Right ventricle myocardium inferior (tissue), 1 donor: ENCODE measurements at regions not wholly inside any gene's neighbourhood (a gene's known extent, or its start where the extent isn't known, plus 50 kb on each side); places are given as distances from the start of the nearest gene placed in this dataset. TPM values are rescaled to one million over a fixed set of nuclear protein-coding genes. Genes with fewer than 3 reads are reported as not detected.

Experiments used
- ATAC-seq: fragments of 200-7000 bp; cut with Tn5 transposase; one replicate; pipeline ENCODE4 v1.9.1; 2020; ENCODE audit warnings: mild to moderate bottlenecking, moderate library complexity
- DNase-seq: peaks from one replicate; pipeline ENCODE4 v3.0.0; 2021; ENCODE audit errors: missing footprints
- intact Hi-C: fragments of 100-400 bp; cut with DNase I; formaldehyde crosslinking; loops from one replicate; pipeline ENCODE4 v1.11.0; 2022
- microRNA-seq: library from miRNA; unstranded; fragments of <30 nt; microRNA quantifications from one replicate; pipeline ENCODE4 v1.2.0, GENCODE V29; 2020
- donor health status: DM: no; HTN: yes; CAD: no; lungs with severe emphysema.

DNA sequence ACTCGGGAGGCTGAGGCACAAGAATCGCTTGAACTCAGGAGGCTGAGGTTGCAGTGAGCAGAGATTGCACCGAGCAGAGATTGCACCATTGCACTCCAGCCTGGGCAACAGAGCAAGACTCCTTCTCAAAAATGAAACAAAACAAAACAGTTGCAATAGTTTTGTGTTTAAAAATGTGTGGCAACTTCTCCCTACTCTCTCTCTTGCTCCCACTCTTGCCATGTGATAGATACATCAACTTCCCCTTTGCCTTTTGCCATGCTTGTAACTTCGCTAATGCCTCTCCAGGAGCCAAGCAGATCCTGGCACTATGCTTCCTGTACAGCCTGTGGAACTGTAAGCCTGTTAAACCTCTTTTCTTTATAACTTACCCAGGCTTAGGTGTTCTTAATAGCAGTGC is 52.5 kb upstream of the INTU start:
- intact Hi-C loops, result no loop called here
- no peak for DNase-seq
- no peak for ATAC-seq

DNA sequence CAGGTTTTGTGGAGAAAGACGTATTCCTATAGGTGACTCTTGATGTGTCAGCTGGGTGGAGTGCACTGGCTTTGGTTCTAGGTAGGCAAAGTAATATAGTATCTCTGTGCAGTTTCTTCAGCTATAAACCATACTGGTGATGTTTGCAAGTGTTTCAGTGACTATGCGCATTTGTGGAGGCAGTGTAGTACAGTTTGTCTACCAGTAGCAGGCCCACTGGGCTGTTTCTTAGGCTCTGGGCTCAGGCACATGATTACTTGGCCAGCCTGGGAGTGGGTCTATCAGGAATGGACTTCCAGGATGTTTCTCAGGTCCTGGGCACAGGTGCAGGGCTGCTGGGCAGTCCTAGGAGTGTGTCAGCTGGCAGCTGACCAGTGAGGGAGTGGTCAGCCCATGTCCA is 51.9 kb upstream of the INTU start:
- intact Hi-C loops, result no loop called here
- ATAC-seq (no peak), DNase-seq (no peak)

Small RNA genes in the stretch of these regions (microRNA-seq; reads per million reads assigned to microRNA genes)
- gene MIR2054, result not detected
